GM18907 (cell line): ENCODE measurements at regions not wholly inside any gene's neighbourhood (a gene's known extent, or its start where the extent isn't known, plus 50 kb on each side); places are given as distances from the start of the nearest gene placed in this dataset.
"Not testable (repeated sequence)": the region's sequence is repeated elsewhere in the genome, so short reads cannot be mapped to it uniquely, and the experiment has no call there.

Source experiments
- ATAC-seq: cut with Tn5 transposase; IDR thresholded peaks from one replicate; pipeline ENCODE4 v1.9.1; 2021; ENCODE audit warnings: mild to moderate bottlenecking, moderate library complexity; ENCODE audit not compliant: unreplicated experiment

DNA sequence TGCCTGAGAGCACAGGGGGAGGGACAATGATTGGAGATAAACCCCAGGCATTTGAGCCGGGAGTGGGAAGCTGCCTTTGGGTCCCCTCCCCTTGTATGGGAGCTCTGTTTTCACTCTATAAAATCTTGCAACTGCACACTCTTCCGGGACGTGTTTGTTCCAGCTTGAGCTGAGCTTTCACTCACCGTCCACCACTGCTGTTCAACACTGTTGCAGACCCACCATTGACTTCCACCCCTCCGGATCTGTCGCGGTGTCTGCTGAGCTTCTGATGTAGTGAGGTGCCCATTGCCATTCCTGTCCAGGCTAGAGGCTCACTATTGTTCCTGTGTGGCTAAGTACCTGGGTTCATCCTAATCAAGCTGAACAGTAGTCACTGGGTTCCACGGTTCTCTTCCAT lies 231.6 kb upstream of the CWC22 start:
- ATAC-seq, result no peak

DNA sequence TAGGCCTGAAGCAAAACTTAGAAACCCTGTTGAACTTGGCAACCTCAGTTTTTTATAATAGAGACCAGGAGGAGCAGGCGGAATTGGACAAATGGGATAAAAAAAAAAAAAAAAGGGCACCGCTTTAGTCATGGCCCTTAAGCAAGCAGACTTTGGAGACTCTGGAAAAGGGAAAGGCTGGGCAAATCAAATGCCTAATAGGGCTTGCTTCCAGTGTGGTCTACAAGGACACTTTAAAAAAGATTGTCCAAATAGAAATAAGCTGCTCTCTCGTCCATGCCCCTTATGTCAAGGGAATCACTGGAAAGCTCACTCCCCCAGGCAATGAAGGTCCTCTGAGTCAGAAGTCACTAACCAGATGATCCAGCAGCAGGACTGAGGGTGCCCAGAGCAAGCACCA lies 229.0 kb upstream of the CWC22 start:
- ATAC-seq, result not testable (repeated sequence)

DNA sequence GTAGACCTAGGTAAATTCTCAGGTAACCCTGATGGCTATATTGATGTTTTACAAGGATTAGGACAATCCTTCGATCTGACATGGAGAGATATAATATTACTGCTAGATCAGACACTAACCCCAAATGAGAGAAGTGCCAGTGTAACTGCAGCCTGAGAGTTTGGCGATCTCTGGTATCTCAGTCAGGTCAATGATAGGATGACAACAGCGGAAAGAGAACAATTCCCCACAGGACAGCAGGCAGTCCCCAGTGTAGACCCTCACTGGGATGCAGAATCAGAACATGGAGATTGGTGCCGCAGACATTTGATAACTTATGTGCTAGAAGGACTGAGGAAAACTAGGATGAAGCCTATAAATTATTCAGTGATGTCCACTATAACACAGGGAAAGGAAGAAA lies 228.4 kb upstream of the CWC22 start:
- not testable (repeated sequence) for ATAC-seq

DNA sequence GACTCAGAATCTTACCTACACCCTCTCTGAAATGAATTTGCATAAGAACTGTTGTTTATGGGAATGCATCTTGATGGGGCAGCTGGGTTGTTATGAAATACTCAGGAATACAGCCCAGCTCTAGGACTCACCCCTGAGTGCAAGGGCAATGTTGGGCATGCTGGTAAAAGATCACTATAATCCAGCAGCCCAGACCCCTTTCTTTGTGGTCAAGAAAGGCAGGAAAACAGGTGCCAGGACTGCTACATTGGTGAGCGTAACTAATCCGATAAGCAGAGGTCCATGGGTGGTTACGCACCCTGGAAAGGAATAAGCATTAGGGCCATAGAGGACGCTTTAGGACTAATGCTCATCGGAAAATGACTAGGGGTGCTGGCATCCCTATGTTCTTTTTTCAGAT lies 227.9 kb upstream of the CWC22 start:
- not testable (repeated sequence) for ATAC-seq

DNA sequence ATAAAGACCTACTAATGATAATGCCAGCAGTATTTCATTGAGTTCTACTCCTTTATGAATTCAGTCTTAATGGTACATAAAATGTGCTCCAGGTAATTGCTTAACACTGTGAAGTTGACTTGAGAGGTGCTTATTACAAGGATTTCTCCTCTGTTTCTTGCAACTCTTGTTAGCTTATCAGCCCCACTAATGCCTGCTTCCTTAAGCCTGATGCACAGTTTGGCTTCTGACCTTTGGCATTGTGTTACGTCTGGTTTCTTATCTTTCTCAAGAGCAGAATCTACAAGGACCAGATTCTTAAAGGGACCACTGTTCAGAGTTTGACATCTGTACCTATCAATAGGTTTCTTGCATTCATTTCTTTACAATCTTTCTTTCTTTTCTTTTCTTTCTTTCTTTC lies 223.9 kb upstream of the CWC22 start:
- ATAC-seq, result no peak

DNA sequence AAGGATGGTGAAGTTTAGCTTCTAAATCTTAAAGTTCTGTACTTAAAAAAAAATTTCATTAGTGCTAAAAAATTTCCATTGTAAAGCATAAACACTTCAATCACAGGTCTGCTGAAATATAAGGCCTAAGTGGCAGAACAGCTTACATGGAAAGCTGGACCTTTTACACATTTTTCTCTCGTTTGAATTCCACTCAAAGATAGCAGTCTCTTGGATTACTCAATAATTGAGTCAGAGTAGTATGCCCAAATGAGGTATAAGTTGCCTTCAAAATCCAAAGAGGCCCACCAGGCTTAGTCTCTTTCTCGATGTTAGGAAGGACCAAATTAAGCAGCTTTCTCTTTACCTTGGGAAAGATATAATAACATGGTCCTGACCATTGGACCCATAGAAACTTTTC lies 220.4 kb upstream of the CWC22 start:
- no peak for ATAC-seq

DNA sequence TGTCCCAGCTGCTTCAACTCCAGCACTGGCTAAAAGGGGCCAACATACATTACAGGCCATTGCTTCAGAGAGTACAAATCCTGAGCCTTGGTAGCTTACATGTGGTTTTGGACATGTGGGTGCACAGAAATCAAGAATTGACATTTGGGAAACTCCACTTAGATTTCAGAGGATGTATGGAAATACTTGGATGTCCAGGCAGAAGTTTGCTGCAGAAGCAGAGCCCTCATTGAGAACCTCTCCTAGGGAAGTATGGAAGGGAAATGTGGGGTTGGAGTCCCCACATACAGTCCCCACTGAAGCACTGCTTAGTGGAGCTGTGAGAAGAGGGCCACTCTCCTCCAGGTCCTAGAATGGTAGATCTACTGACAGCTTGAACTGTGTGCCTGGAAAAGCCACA lies 218.0 kb upstream of the CWC22 start:
- no peak for ATAC-seq

DNA sequence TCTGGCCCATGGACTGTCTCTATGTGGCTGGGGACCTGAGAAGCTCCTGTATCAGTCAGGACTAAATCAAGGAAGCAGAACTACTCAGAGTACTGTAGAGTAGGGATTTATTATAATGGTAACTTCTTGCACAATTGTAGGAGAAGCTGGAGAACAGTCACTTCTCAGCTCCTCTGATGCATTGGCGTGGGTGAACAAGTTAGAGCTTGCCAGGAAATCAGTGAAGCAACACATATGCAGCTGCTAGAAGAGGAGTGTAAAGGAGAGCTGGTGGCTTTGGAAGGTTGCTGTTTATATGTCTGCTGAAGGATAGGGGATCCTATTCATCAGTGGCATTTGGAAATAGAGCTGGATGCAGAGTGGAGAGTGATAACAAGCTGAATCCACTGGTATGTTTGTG lies 215.5 kb upstream of the CWC22 start:
- ATAC-seq, result no peak

DNA sequence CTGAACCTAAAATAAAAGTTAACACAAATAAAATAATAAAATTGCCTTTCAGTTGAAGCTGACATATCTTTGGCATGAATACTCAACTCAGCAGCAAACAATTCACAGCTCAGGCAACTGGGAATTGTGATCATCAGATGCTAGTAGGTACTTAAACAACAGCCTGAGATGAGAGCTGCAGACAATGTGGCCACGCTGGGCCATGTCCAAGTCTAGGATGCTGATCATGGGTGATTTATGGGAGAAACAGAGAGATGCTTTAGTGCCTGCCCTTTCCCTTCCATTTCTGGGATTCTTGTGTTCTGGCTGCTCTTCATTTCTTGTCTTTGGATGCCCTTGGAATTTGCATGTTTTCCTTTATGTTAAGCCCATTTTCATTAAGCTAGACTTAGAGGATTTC lies 212.4 kb upstream of the CWC22 start:
- ATAC-seq, result no peak

DNA sequence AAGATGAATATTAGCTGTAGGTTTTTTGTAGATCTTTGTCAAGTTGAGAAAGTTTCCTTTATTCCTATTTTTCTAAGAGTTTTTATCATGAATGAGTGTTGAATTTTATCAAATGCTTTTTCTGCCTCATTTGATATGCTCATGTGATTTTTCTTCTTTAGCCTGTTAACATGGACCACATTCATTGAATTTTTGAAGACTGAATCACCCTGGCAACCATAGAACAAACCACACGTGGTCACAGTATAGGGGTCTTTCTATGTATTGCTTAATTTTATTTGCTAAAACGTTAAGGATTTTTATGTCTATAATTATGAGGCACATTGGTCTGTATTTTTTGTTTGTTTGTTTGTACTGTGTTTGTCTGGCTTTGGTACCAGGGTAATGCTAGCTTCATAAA lies 201.7 kb upstream of the CWC22 start:
- ATAC-seq, result no peak

DNA sequence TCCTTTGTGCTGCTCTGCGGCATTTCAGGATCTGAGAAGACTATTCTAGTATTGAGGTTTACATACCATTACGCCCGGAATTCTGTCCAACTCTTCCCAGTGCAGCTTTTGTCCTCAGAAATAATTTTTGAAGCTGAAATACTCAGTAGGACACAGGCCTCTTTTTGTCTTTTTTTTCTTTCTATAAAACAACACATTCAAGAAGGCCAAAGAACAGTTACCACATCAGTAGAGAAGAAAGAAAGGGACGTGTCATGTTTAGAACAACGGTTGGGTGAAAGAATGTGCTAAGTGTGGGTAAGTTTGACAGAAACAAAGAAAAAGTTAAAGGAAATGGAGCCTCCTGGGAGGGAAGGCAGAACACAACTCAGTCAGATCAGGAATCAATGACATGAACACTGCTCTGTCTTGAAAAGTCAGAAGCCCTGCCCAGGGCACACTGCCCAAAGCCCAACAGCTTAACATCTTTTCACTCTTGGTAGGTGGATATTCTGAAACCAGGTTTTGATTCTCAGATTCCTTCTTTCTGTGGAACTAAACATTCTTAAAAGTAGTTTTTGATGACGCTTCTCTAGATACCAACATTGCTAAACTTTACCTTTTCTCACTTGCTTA lies 198.6 kb upstream of the CWC22 start:
- no peak for ATAC-seq

DNA sequence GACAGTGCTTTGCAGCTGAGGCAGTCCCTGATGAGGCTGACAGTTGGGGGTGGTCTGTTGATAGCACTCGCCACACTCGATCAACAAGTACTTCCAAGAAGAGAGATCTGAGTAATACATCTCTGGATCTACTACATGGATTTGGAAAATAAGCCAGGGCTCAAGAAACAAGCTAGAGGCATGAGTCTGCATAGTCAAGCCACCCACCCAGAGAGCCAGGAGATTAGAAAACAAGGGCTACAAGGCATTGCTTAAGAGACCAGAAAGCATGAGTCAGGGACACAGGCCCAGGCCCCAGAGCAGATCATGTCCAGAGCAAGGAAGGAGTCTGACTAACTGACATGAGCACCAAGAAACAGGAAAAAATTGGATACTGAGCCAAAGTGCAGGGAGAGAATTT lies 196.9 kb upstream of the CWC22 start:
- ATAC-seq, result no peak

DNA sequence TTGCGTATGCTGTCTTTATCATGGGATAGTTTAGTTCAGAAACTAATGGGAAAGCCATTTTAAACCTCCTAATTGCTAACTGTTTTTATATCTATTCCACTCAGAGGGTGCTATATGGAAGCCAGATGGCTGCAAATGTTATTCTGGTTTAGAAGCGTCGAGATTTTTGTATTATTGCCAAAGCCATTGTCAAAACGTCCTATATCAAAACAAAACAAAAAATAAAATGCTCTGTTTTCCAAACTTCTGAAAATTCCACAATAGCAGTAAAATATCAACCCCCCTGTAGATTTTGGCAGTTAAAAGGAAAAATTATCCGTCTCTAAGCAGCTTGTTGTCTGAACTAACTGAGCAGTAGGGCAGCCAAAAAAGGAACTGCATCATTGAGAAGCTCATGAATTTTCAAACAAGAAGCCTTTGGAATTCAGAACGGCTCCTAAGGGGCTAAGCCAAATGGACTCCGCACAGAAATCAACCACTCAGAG lies 195.4 kb upstream of the CWC22 start:
- ATAC-seq, result no peak

DNA sequence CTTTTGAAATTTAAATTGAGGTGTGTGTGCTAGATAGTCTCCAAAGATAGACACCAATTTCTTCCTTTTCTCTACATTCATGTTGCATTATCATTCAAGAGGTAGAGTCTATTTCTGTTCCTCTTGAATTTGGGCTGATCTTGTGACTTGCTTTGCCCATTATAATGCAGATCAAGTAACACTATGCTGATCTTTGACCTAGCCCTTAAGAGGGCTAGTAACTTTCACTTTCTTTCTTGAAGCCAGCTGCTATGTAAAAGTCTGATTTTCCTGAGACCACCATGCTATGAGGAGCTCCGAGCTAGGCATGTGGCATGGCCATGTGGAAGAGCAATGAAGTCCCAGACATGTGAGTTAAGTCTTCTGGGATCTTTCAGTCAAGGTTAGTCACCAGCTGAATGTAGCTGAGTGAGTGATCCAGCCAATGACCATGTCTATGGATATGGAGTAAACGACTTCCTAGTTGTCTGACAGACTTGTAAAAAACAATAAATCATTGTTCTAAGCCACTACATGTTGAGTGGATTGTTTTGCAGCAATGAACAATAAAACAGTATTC lies 189.4 kb upstream of the CWC22 start:
- ATAC-seq, result no peak

DNA sequence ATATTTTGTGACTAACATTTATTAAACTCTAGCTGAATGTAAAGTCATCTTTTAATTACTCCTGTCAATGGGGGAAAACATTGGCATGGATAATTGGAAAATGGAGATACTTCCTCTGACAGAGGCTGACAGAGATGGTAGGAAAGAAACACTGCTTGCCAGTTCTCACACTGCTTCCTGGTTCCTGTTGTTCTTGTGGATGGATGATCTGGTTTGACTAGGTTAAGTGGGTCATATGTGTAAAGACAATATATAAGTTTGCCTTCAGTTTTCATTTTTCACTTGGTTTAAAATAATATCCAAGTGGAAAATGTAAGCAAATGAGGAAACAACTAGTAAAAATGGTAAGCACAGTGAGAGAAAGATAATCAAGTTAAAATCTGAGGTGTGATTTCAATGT lies 188.8 kb upstream of the CWC22 start:
- ATAC-seq, result no peak

DNA sequence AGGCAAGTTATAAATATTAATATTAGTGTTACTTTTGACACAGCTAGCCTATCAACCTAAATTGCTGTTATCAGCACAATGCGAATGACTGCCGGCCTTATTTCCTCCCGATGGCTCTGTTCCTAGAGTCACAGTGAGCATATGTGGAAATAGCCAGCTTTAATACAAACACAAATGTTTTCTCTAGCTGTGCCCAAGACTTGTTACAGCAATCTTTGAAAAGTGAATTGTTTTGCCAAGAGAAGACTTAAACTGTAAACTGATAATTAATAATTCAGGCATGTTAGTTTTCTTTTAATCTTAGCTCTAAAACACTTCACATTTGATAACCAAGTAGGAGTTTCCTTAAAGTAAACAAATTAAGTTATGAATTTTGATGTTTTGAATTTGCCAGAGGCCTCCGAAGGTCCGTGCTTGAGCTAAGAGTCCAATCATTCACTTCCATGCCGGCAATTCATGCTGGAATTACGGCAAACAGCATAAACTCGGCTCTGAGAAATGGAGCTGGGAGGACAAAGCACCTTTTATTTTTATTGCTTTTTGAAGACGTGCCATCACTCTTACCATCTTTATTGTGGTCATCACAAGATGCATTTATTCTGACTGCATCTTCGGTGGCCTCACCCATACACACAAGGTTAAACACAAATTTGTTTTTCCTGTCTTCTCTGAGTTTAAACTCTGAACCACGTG lies 184.5 kb upstream of the CWC22 start:
- no peak for ATAC-seq

DNA sequence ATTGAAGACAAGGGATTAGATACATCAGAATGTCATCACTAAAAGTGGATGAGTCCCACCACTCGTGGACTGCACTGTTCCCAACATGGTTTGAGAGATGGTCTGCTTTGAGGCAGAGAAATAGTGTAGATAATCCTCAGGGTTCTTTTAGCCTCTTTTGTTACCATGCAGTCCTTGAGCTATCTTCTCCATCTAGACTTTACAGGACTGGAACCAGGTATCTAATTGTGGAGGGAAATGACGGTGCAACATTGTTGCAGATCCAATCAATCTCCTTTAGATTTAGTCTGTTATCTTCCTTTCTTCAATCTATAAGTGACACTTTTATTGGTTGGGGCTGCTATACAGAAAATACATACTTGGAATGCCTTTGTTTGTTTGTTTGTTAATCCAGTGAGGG lies 183.8 kb upstream of the CWC22 start:
- no peak for ATAC-seq

DNA sequence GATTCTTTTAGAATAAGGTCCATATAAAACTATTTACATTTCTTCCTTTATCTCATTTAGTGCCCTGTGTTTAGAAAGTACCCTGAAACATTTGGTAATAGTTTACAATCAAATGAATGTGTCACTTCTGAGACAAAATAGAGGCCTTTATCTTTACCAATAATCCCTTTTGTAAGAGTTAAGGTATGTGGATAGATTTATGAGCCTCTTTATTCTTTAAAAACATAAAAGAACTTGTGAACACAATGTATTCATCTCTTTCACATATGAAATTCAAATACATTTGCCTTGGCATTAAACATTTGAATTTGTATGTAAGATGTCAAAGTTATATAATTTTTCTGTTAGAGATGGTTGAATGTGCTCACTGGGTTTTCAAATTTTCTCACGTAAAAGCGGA lies 180.5 kb upstream of the CWC22 start:
- no peak for ATAC-seq

DNA sequence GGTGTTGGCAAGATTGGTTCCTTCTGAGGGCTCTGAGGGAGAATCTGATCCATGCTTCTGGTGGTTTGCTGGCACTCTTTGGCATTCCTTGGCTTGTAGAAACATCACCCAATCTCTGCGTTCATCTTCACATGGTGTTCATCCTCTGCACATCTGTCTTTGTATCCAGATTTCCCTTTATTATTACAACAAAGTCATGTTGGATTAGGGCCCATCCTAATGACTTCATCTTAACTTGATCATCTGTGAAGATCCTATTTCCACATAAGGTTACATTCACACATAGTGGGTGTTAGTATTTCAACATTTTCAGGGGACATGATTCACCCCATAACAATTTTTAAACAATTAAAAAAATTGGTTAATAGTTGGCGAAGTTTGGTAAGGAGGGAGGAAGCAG lies 177.4 kb upstream of the CWC22 start:
- ATAC-seq, result no peak

DNA sequence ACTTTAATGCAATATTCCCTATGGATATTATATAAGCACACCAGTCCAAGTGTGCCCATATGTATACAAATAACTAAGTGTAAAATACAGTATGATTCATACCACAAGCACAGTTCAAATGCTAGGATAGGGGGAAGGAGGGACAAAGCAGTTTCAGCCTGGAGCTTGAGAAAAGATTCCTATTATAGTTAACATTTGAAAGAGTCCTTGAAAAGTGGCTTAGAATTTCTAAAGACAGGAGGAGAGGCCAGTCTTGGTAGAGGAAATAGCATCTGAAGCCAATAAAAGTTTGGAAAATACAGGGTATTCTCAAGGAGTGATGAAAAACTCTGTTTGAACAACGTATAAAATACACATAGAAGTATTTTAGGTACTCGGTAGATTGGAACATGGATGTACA lies 173.4 kb upstream of the CWC22 start:
- ATAC-seq, result no peak

DNA sequence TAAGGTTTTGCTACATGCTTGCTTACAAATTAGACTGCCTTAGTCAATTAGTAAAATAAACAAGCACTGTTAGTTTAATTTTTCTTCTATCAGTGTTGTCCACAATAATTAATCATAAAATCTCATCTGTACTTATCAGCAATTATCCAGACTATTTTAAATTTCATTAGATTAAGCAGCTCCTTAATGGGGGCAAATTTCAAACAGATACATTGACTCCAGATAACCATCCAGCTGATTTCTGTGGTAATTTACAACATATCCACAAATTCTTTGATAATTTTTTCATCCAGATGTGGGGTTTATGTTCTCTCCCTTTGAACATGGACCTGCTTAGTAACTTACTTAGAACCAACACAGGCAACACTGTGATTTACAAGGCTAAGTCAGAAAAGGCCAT lies 170.4 kb upstream of the CWC22 start:
- no peak for ATAC-seq

DNA sequence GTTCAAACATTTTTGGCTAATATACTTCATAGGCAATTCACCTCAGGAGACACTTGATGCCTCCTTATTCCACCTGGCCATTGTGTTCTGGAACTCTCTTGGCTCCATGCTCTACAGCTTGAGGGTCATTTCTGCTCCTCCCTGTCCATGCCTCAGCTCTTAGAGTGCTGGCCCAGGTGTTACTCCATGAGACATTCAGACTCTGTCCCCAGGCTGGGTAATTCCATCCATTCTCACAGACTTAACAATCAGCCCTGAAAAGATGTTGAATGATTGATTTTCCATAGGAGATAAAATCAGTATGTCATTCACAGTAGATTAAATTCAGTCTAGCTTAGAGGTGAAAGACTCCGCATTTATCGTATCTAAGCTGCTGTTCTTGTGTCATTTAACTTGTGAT lies 168.6 kb upstream of the CWC22 start:
- ATAC-seq, result no peak

DNA sequence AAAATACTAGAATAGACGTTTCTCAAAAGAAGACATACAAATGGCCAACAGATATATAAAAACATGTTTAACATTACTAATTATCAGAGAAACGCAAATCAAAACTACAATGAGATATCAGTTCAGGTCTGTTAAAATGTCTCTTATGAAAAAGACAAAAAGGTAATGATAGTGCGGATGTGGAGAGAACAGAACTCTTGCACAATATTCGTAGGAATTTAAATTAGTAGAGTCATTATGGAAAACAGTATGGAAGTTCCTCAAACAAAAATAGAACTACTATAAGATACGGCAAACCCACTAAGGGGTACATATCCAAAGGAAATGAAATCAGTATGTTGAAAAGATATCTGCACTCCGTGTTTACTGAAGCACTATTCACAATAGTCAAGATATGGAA lies 167.5 kb upstream of the CWC22 start:
- no peak for ATAC-seq
